OCI-LY1 (cell line): ENCODE measurements at regions not wholly inside any gene's neighbourhood (a gene's known extent, or its start where the extent isn't known, plus 50 kb on each side); places are given as distances from the start of the nearest gene placed in this dataset.

Experiments used
- H2AFZ ChIP-seq: fragments of 200-600 bp; sonication (generic), shearing (Covaris generic); 2 replicates; pipeline ENCODE4 v1.6.0; 2014; ENCODE audit warnings: antibody characterized with exemption, mild to moderate bottlenecking, low read length
- H3F3A ChIP-seq: fragments of 200-600 bp; sonication (generic), shearing (Covaris generic); 2 replicates; pipeline ENCODE4 v1.6.0; 2014; ENCODE audit warnings: mild to moderate bottlenecking, antibody characterized with exemption, low read length, moderate library complexity; ENCODE audit not compliant: insufficient read depth
- H3K27ac ChIP-seq: fragments of 200-600 bp; sonication (generic); 2 replicates; pipeline ENCODE4 v1.5.1; 2014; ENCODE audit warnings: low read length, mixed run types, mild to moderate bottlenecking, low read depth; ENCODE audit not compliant: poor library complexity, severe bottlenecking
- H3K27me3 ChIP-seq: fragments of 200-600 bp; sonication (generic); 2 replicates; pipeline ENCODE4 v1.6.0; 2014; ENCODE audit warnings: antibody characterized with exemption, mild to moderate bottlenecking, low read length, moderate library complexity; ENCODE audit not compliant: insufficient read depth
- H3K36me3 ChIP-seq: fragments of 200-600 bp; sonication (generic); 2 replicates; pipeline ENCODE4 v1.6.1; 2014; ENCODE audit warnings: mild to moderate bottlenecking, antibody characterized with exemption, low read length, moderate library complexity, mixed read lengths; ENCODE audit not compliant: insufficient read depth
- H3K4me1 ChIP-seq: fragments of 200-600 bp; sonication (generic); 2 replicates; pipeline ENCODE4 v1.5.1; 2014; ENCODE audit warnings: mild to moderate bottlenecking, low read length, moderate library complexity; ENCODE audit not compliant: insufficient read depth, severe bottlenecking
- H3K4me2 ChIP-seq: fragments of 200-600 bp; sonication (generic), shearing (Covaris generic); 2 replicates; pipeline ENCODE4 v1.6.1; 2014; ENCODE audit warnings: low read length
- H3K4me3 ChIP-seq: fragments of 200-600 bp; sonication (generic); 2 replicates; pipeline ENCODE4 v1.5.1; 2014; ENCODE audit warnings: low read length, low read depth, mild to moderate bottlenecking, mixed read lengths; ENCODE audit not compliant: poor library complexity, severe bottlenecking
- H3K79me2 ChIP-seq: fragments of 200-600 bp; shearing (Covaris generic); 2 replicates; pipeline ENCODE4 v1.6.1; 2016; ENCODE audit warnings: mixed run types, low read length, mixed read lengths; ENCODE audit not compliant: insufficient read depth
- H3K9ac ChIP-seq: fragments of 200-600 bp; sonication (generic), shearing (Covaris generic); 2 replicates; pipeline ENCODE4 v1.6.1; 2014; ENCODE audit warnings: mild to moderate bottlenecking, low read length, mixed read lengths
- H3K9me2 ChIP-seq: fragments of 200-600 bp; sonication (generic), shearing (Covaris generic); 2 replicates; pipeline ENCODE4 v1.6.1; 2014; ENCODE audit warnings: low read depth, mild to moderate bottlenecking, low read length, mixed read lengths
- H3K9me3 ChIP-seq: fragments of 200-600 bp; shearing (Covaris generic); 2 replicates; pipeline ENCODE4 v1.6.1; 2014; ENCODE audit warnings: low read length, mixed read lengths
- H4K20me1 ChIP-seq: fragments of 200-600 bp; sonication (generic), shearing (Covaris generic); 2 replicates; pipeline ENCODE4 v1.6.0; 2016; ENCODE audit warnings: mild to moderate bottlenecking, low read length; ENCODE audit not compliant: insufficient read depth
- EZH2 ChIP-seq: fragments of 200-600 bp; sonication (generic), shearing (Covaris generic); IDR thresholded peaks from 2 replicates; pipeline ENCODE4 v1.8.0; 2017; ENCODE audit warnings: borderline replicate concordance, mixed run types, mild to moderate bottlenecking, antibody characterized with exemption, low read length, moderate library complexity, mixed read lengths
- TF ChIP-seq, protein P1 (sequence below): fragments of 200-600 bp; sonication (generic), shearing (Covaris generic); IDR thresholded peaks from 2 replicates; pipeline ENCODE4 v1.5.1; 2017; ENCODE audit warnings: mild to moderate bottlenecking, antibody characterized with exemption, low read length, moderate library complexity, mixed read lengths

DNA sequence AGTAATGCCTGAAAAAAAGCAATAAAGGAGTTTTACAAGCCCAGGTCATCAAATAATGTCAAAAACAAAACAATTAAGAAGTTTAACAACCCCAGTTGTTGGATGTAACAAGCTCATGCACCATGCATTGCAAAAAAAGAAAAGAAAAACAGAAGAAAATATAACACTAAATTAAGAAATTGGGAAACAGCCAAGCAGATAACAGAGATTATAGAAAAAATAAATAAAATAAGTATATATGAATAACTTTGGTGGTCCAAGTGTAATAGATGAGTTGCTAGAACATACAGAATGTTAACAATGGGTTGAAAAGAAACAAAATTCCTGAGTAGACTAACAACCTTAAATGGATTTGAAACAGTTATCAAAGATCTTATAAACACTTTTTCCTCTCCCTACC is 573.1 kb upstream of the SOX11 start:
- H3K4me1 ChIP-seq, result no peaks in the 10 kb centered on the region
- no peak overlapping the region for H3K4me3 ChIP-seq
- no peaks in the 10 kb centered on the region for H3F3A ChIP-seq
- no peaks in the 10 kb centered on the region for H3K9me3 ChIP-seq
- no peak overlapping the region for H3K27ac ChIP-seq
- H3K9ac ChIP-seq, result no peak overlapping the region
- no peak for TF ChIP-seq EZH2
- TF ChIP-seq, protein P1, sequence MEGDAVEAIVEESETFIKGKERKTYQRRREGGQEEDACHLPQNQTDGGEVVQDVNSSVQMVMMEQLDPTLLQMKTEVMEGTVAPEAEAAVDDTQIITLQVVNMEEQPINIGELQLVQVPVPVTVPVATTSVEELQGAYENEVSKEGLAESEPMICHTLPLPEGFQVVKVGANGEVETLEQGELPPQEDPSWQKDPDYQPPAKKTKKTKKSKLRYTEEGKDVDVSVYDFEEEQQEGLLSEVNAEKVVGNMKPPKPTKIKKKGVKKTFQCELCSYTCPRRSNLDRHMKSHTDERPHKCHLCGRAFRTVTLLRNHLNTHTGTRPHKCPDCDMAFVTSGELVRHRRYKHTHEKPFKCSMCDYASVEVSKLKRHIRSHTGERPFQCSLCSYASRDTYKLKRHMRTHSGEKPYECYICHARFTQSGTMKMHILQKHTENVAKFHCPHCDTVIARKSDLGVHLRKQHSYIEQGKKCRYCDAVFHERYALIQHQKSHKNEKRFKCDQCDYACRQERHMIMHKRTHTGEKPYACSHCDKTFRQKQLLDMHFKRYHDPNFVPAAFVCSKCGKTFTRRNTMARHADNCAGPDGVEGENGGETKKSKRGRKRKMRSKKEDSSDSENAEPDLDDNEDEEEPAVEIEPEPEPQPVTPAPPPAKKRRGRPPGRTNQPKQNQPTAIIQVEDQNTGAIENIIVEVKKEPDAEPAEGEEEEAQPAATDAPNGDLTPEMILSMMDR, result no peak
- no peaks in the 10 kb centered on the region for H4K20me1 ChIP-seq
- no peaks in the 10 kb centered on the region for H3K9me2 ChIP-seq
- no peaks in the 10 kb centered on the region for H3K79me2 ChIP-seq
- no peaks in the 10 kb centered on the region for H3K36me3 ChIP-seq
- H3K27me3 ChIP-seq, result no peaks in the 10 kb centered on the region
- H3K4me2 ChIP-seq, result no peak overlapping the region
- H2AFZ ChIP-seq, result no peak overlapping the region

GRCh38 chr2:5121121-5121520 is 571.1 kb upstream of the SOX11 start:
- Histone ChIP-seq H3K4me2 (no peak overlapping the region), H3F3A (no peaks in the 10 kb centered on the region), H3K27me3 (no peaks in the 10 kb centered on the region), H4K20me1 (no peaks in the 10 kb centered on the region), H2AFZ (no peak overlapping the region), H3K4me1 (no peaks in the 10 kb centered on the region), H3K27ac (no peak overlapping the region), H3K4me3 (no peak overlapping the region), H3K9me2 (no peaks in the 10 kb centered on the region), H3K9me3 (no peaks in the 10 kb centered on the region), H3K79me2 (no peaks in the 10 kb centered on the region), H3K36me3 (no peaks in the 10 kb centered on the region), H3K9ac (no peak overlapping the region)
- no peak for TF ChIP-seq EZH2
- TF ChIP-seq, protein P1, result no peak

DNA sequence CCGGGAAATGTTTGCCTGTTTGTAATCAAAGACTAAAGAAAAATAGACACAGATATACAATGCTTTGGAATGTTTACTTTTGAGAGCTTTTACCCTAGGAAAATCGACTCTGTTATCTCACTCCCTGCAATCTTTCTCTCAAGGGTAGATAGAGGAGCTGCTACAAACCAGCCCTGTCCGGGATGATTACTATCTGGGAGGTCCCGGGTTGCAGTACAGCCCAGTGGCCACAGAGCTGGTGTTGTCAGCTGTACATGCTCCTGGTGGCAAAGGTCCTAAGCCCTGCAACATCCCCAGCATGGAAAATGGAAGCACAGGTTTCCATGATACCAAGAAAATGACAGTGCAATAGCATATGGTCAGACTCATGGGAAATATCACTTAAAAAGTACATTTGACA is 570.5 kb upstream of the SOX11 start:
- no peak overlapping the region for H3K4me3 ChIP-seq
- no peaks in the 10 kb centered on the region for H3K4me1 ChIP-seq
- H3K9ac ChIP-seq, result no peak overlapping the region
- H3K9me2 ChIP-seq, result no peaks in the 10 kb centered on the region
- TF ChIP-seq, protein P1, result no peak
- TF ChIP-seq EZH2, result no peak
- no peaks in the 10 kb centered on the region for H3K27me3 ChIP-seq
- no peak overlapping the region for H3K27ac ChIP-seq
- no peak overlapping the region for H2AFZ ChIP-seq
- H3F3A ChIP-seq, result no peaks in the 10 kb centered on the region
- H3K79me2 ChIP-seq, result no peaks in the 10 kb centered on the region
- no peaks in the 10 kb centered on the region for H4K20me1 ChIP-seq
- no peaks in the 10 kb centered on the region for H3K36me3 ChIP-seq
- no peaks in the 10 kb centered on the region for H3K9me3 ChIP-seq
- no peak overlapping the region for H3K4me2 ChIP-seq
